ENCODE measurements at regions not wholly inside any gene's neighbourhood (a gene's known extent, or its start where the extent isn't known, plus 50 kb on each side); places are given as distances from the start of the nearest gene placed in this dataset.

DNA sequence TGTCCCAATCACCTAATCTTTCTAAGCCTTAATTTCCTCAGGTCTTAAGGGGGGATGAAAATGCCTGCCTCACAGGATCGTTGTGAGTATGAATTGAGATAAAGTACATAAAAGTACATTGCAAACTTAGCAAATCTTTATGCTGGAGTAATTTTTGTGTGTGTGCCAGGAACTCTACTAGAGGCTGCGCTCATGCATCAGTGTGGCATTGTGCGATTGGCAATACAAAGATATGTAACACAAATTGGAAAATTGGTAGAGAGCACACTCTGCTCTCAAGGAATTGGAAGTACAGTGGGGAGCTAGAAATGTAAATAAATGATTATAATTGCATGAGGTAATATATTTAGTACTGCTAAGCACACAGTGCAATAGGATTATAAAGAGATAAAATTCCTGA, 398.3 kb downstream of the DUSP10 start:
- DNase-seq (ENCODE audit: low read depth in 3 of 3, low spot score in 1 of 3), result no peak

DNA sequence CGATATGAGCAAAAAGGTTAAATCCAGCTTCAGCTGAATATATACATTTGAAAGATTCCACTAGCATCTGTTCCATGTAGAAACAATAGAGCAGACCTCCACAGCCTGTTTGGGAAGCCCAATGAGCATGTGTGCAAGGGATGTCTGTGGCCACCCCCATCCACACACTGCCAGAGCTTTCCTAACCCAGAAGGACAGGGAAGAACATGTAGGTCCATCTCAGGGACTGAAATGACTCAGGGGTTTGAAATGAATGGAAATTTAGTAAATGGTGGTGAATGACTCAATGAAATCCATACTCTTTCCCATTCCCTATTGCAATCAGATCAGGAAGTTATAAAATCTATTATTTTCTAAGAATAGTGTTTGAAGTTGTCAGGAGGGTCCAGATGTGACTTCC, 397.2 kb downstream of the DUSP10 start:
- no peak for DNase-seq (ENCODE audit: low read depth in 3 of 3, low spot score in 1 of 3)

DNA sequence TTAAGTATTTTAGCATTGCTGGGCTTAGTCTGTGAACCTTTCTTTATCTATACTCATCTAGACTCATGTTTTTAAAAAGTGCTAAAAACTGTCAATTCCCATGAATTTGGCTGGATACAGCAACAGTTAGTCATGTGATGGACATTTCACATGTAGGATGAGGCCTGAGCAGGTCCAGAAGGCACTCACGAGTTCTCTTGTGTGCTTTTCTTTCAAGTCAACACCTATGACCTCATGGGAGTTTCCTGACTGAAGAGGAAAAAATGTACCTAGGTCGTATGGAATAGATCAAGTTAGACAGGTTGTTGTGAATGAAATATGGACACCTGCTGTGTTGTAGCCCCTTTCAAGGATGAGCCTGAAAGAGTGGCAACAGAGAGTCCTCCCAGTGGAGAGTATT, 394.2 kb downstream of the DUSP10 start:
- DNase-seq (ENCODE audit: low read depth in 3 of 3, low spot score in 1 of 3), result no peak

DNA sequence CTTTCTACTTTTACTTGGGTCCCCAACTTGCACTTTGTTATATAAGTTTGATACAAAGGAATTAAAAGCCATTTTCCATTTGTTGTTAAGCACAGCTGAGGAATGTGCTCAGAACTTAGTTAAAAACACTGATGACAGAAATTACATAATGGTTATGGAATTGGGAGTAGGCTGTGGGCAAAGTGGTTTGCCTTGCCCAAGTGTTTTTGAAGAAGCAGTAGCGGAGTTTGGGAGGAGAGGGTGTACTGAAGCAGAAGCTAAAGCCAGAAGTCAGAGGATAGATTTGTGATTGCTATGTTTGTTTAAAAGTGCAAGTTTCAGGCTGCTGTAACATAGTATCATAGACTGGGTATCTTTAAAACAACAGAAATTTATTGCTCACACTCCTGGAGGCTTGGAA, 391.8 kb downstream of the DUSP10 start:
- no peak for DNase-seq (ENCODE audit: low read depth in 3 of 3, low spot score in 1 of 3)

DNA sequence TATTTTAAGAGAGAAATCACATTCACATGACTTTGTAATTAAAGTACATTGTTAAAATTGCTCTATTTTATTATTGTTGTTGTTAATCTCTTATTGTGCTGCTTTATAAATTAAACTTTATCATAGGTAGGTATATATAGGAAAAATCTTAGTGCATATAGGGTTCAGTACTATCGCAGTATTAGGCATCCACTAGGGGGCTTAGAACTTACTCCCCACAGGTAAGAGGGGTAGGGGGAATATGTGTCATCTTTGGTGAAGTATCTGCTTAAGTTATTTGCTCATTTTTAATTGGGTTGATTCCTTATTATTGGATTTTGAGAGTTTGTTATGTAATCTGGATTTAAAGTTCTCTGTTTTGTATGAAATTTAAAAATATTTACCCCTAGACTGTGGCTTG, 385.2 kb downstream of the DUSP10 start:
- no peak for DNase-seq (ENCODE audit: low read depth in 3 of 3, low spot score in 1 of 3)

DNA sequence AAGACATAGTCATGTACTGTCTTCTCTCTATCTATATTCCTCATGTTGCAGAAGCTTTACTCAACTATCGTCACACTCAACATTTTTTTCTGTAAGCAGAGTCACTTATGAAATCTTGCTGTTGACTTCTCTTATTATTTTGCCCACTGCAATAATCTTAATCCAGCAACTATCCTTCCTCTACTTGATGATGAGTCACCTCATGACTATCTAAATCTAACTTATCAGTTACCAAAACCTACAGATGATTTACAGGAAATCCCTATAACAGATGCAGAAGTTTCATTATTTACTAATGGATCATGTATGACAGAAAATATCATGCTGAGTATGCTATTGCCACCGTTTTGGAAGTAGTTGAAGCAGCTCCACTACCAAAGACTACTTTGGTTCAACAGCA, 378.9 kb downstream of the DUSP10 start:
- no peak for DNase-seq (ENCODE audit: low read depth in 3 of 3, low spot score in 1 of 3)

DNA sequence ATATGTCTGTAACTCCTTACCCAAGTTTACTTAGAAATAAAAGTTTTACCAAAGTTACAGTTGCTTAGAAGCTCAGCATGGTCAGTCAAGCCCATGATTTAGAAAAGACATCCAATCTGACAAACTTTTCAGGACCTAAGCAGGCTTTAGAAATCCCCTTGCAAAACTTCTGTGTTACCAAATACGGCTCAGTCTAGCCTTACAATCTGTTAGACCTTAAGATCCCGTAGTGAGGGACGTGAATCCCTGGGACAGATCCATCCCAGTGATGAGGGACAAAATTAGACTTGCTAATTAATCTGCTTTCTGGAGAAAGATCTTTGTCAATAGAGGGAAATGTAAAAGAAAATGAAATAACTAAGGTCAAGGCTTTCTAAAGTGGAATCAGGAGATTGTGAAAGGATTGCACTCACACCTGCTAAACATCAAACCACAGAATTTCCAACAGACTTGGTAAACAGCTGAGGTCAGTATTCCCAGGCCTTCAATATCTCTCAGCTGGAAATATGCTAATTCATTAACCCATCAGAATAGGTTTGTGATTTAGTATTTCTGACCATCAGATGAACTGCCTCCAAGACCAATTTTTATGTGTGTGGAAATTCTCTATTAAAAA, 375.3 kb downstream of the DUSP10 start:
- no peak for DNase-seq (ENCODE audit: low read depth in 3 of 3, low spot score in 1 of 3)

DNA sequence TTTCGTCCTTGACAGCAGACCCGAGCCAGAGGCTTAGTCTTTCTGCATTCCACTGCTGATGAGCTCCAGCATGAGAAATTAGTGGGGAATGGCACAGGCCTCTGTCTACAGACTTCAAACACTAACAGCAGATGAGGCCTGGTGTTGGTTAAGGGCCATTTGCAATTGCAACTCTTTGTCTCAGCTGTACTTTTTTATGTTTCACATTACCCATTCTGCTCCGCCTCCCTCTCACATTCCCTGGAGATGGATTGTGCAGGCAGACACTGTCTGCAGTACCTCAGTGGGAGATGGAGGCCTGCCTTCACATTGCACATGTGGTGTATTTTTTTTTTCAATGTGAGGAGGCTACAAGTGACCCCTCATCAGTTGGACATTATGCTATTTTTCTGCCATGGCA, 370.2 kb downstream of the DUSP10 start:
- no peak for DNase-seq (ENCODE audit: low read depth in 3 of 3, low spot score in 1 of 3)

DNA sequence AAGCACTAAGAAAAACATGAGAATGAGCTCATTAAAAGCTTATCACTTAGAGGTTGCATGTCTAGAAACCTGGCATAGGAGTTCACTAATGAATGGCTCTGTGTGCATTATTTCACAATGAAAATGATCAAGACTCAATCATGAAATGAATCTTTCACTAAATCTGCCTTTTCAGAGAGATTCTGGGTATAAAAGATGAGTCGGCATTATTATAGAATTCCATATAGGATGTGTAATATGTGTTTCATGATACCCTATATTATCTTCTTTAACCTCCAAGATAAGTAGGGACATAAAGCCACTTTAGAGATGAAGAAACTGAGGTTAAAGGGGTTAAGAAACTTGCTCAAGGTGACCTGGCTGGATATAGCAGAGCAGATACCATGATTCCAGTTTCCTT, 368.1 kb downstream of the DUSP10 start:
- DNase-seq (ENCODE audit: low read depth in 3 of 3, low spot score in 1 of 3), result no peak

DNA sequence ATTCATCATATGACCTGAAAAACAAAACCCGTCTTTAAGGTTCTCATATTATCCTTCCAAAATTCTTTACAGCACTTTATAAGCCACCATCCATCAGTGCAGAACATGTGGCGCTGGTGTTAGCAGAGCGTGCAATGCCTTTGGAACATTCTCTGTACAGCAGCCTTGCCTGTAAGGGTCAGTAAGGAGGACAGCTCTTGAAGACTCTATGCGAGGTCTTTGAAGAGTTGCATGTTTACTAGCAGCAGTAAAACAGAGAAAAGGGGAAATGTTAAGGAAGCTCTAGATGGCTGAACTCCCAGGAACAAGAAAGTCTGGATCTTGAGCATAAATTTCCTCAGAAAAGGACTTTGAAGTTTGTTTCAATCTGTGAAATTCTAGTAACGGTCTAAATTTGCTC, 365.6 kb downstream of the DUSP10 start:
- no peak for DNase-seq (ENCODE audit: low read depth in 3 of 3, low spot score in 1 of 3)

DNA sequence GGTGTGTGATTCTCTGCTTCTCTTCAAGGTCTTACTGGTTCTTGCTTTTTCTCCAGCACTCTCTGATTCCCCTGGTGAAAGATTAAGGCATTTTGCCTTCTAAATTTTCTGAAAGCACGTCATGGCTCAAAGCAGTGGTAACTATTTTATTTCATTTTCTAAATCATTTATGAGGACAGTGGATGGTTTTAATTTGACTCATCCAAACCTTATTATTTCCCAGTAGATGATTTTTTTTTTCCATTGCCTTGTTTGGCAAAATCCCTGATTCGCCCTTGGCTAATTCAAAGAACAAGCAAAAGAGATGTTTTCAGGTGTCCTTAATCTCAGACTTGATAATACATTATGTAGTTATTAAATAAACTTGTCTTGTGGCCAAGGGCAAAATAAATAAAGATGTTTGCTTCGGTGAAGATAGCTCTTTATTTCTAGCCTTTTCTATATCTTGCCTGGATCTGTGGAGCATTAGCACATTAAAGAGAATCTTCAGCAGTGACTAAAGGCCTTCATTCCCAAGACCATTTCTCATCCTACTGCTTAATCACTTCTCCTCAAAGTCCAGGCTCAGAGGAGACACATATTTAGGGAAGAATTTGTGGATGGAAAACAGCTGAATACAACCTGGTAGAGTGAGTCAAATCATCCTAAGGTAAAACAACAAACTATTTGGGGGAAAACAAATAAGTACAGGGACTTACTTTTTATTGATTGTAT, 359.8 kb downstream of the DUSP10 start:
- DNase-seq (ENCODE audit: low read depth in 3 of 3, low spot score in 1 of 3), result no peak

DNA sequence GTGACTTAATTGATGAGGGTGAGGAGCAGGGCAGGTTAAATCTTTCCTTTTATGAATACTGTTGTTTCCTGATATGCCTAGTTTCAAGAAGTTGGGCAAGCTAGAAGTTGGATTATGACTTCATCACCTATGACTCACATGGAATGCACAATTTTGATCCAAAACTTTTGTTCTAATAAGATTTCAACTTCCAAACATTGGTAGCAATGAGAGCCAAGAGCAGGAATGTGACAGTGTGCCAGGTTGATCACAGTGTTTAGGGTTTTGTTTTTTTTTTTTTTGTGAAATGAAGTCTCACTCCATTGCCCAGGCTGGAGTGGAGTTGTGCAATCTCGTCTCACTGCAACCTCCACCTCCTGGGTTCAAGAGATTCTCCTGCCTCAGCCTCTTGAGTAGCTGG, 349.4 kb downstream of the DUSP10 start:
- DNase-seq (ENCODE audit: low read depth in 3 of 3, low spot score in 1 of 3), result no peak

DNA sequence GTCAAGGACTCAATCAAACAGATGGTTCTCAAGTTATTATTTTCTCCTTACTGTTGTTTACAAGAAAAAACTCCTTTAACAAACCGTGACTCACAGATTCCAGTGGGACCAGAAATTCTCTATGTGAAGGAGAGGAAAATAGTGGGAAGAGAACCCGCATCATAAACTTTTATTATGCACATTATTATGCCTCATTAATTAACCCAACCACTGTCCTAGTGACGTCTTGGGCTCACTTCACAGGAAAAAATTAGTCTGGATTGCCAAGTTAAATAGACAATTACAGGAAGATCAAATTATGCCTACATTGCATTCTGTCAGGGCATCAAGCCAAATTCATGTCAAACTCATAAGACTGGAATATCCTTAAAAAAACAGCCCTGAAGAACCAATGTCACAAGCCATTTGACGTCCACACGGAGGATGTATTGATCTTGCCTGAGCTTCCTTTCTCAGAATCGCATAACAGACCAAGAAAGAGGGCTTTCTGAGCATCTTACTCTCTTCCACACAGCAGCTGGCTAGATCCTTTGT, 347.8 kb downstream of the DUSP10 start:
- DNase-seq (ENCODE audit: low read depth in 3 of 3, low spot score in 1 of 3), result no peak

DNA sequence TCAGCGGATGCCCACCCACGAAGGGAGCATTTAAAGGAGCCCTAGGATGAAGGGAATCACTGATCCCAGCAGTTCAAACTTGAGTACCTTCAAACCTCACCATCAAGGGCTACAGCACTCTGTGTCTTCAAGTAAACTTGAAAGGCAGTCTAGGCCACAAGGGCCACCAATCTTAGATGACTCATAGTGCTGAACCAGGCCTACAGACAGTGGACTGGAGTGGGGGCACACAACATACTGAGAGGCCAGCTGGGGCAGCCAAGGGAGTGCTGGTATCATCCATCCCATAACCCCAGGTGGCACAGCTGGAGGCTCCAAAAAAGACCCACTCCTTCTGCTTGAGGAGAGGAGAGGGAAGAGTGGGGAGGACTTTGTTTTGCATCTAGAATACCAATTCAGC, 345.4 kb downstream of the DUSP10 start:
- DNase-seq (ENCODE audit: low read depth in 3 of 3, low spot score in 1 of 3), result no peak

DNA sequence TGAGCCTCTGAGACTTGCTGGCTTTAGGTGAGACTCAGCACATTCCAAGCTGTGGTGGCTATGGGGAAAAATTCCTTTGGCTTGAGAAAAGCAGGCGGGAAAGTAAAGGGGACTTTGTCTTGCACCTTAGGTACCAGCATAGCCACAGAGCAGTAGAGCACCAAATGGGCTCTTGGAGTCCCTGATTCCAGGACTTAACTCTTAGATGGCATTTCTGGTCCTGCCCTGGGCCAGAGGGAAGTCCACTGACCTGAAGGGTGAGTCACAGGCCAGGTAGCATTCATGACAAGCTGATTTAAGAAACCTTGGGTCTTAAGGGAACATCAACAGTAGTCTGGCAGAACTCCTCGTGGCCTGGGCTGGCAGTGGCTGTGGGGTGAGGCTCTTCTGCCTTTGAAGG, 344.7 kb downstream of the DUSP10 start:
- no peak for DNase-seq (ENCODE audit: low read depth in 3 of 3, low spot score in 1 of 3)

DNA sequence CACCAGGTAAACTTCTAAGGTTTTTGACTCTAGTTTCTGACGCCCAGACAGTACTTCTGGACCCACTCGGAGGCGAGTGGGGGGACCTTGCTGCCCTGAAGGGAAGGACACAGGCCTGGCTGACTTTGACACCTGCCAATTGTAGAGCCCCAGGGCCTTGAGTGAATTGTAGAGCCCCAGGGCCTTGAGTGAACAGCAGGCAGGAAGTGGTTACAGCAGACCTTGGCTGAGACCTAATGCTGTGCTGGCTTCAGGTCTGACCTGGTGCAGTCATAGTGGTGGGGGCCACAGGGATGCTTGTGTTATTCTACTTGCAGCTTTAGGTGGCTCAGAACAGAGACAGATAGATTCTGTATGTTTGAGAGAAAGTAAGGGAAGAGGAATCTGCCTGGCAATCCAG, 344.3 kb downstream of the DUSP10 start:
- DNase-seq (ENCODE audit: low read depth in 3 of 3, low spot score in 1 of 3), result no peak

DNA sequence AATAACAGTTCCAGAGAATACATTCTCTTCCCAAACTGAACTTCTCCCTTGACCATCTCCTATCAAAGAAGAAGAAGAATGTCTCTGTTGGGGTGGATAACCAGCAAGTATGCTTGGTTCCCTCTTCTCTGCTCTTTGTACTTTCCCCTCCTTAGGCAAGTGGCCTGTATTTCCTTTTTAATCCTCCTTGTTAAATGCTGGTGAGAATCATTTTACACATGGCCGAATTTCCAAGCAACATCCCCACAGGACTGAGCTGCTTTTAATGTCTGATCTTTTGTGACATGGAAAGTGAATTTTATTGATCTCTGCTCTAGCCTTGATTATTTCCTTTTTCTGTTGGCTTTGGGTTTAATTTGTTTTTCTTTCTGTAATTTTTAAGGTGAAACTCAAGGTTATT, 336.7 kb downstream of the DUSP10 start:
- DNase-seq (ENCODE audit: low read depth in 3 of 3, low spot score in 1 of 3), result no peak

DNA sequence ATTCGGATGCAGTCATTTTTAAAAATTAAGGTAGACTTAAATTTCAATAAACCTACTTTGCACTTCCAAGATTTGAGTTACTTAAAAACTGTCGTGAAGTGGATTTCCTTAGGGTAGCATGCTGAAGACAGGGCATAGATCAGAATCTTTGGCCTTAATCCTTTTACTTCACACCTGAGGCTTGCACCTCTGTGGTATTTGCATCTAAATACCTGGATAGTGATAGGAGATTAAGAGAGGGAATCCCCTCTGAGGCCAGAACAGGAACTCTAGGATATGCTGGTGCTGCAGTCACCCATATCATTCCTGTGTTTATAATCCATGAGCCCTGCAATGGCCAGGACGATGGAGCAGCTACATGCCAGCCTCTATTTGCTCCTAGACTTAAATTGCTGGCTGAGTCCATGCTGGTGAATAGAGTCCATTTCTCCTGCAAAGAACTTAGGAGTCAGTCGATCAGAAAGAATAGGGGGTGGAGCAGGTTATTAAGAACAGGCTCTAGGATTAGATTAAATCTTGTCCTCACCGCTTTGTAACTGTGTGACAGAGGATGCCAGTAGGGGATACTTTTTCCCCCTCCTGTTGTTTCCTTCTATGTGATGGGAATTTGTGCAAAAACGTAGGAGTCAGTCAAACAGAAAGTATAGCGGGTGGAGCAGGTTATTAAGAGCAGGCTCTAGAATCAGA, 333.6 kb downstream of the DUSP10 start:
- DNase-seq (ENCODE audit: low read depth in 3 of 3, low spot score in 1 of 3), result no peak

DNA sequence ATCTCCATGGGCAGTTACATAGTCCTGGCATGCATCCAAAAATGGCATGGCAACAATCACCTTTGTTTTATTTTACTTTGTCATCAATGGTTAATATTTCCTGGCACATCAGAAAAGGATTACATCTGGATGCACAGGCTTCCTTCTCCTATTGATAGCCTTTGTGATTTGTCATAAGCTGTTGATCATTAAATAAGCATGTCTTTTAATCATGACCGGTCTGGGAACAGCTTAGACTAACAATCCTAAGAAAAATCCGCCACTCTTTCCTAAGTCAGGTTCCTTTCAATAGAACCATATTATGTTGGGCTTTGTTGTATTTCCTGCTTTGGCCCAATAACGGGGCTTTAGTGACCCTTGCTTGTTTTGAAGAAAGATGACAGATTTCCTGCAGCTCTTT, 330.6 kb downstream of the DUSP10 start:
- no peak for DNase-seq (ENCODE audit: low read depth in 3 of 3, low spot score in 1 of 3)

DNA sequence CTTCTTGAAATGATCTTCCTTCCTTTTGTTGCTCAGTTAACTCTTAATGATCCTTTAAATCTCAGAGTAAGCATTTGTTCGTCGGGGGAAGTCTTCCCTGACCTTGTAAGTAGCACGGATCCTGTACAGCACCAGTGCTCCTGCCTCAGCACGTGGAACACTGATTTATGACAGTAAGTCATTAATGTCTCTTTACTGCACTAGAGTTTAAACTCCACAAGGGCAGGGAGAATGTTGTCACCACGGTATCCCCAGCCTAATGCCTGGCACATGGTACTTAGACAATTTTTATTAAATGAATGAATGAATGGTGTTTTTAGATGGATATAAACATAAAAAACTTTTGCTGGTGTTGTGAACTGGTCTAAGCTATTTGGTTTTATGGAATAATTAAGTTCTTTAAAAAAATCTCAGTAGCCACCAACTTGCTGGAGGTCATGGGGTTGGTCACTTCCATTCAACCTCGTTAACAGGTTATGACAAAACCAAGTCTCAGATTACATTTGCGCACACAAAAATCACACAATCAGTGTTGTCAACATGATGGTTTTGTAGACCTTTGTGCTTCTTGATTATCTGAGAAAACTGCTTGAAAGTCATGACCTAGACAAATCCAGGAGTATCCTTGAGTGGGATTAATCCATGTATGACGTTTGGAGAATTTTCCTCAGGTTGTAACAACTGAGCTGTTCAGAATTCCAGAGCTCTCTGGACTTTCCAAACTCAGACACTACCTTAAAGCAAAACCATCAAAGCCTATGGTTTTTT, 326.9 kb downstream of the DUSP10 start:
- DNase-seq (ENCODE audit: low read depth in 3 of 3, low spot score in 1 of 3), result no peak

DNA sequence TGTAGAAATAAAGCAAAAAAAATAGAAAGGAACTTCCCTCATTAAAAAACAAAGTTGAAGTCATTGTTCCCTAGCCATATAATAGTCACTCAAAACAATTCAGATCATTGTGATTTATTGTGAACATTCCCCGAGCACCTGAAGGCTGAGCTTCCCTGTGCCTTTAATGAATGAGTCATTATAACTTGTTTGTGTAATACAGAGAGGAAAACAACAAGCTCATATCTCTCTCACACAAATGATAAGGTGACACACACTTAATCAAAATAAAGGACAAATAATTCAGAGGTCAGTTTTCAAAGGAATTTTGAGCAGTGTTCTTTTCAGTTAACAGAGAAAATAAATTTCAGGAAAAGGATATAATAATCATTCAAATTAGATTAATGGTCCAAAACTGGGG, 326.2 kb downstream of the DUSP10 start:
- DNase-seq (ENCODE audit: low read depth in 3 of 3, low spot score in 1 of 3), result no peak

DNA sequence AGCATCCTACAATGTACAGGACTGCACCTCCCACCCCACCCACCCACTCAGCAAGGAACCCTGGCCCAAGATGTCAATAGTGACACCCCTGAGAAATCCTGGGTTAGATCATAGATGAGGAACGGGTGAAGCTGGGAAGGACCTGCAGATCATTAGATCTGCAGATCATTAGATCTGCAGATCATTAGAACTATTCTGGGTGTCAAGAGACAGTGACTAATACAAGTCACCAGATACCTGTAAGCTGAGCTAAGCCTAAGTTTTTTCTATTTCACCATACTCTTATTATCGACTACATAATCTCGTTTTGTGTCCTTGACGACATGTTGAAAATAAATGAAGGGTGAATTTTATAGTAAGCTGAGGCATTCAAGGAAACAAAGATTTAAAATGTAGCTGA, 325.7 kb downstream of the DUSP10 start:
- no peak for DNase-seq (ENCODE audit: low read depth in 3 of 3, low spot score in 1 of 3)
